Stomach (tissue), 8 donors: ENCODE measurements at regions not wholly inside any gene's neighbourhood (a gene's known extent, or its start where the extent isn't known, plus 50 kb on each side); places are given as distances from the start of the nearest gene placed in this dataset.

Experiments
- DNase-seq, 2 donors: peaks; one replicate each; pipeline versions ENCODE4 v3.0.0 to v3.0.0-alpha.2; 2013 to 2019
- H3K27ac ChIP-seq, 5 donors: fragments of 200-600 bp in 4 of 5; sonication (generic) in 4 of 5; one replicate each; pipeline ENCODE4 v1.5.1; 2013 to 2019; ENCODE audit warnings: mild to moderate bottlenecking in 1 of 5, moderate library complexity in 1 of 5
- H3K27me3 ChIP-seq, 3 donors: fragments of 200-600 bp; sonication (generic); one replicate each; pipeline ENCODE4 v1.5.1; 2017 to 2019; ENCODE audit warnings: mixed run types in 1 of 3
- H3K36me3 ChIP-seq, 4 donors: fragments of 200-600 bp; sonication (generic); 1 replicate in 3 of 4; 2 replicates in 1 of 4; pipeline ENCODE4 v1.5.1; 2016 to 2019
- H3K4me1 ChIP-seq, 4 donors: fragments of 200-600 bp; sonication (generic); one replicate each; pipeline ENCODE4 v1.5.1; 2016 to 2019
- H3K4me3 ChIP-seq, 4 donors: fragments of 200-600 bp; sonication (generic) in 3 of 4; one replicate each; pipeline ENCODE4 v1.5.1; 2016 to 2019; ENCODE audit warnings: mild to moderate bottlenecking in 1 of 4
- H3K9me3 ChIP-seq, 4 donors: fragments of 200-600 bp; sonication (generic); one replicate each; pipeline ENCODE4 v1.5.1; 2016 to 2019
- EP300 ChIP-seq: sonication (generic); formaldehyde crosslinking; IDR thresholded peaks from one replicate; pipeline ENCODE4 v1.6.1; 2017; ENCODE audit warnings: antibody characterized with exemption
- POLR2A ChIP-seq, 4 donors: fragments of 450-650 bp; IDR thresholded peaks; one replicate each; pipeline ENCODE4 v1.6.1; 2016; ENCODE audit warnings: antibody characterized with exemption in 4 of 4, control low read depth in 2 of 4, mild to moderate bottlenecking in 1 of 4, moderate library complexity in 1 of 4
- POLR2AphosphoS5 ChIP-seq, 3 donors: sonication (generic); formaldehyde crosslinking; IDR thresholded peaks; one replicate each; pipeline ENCODE4 v1.6.1; 2016; ENCODE audit warnings: antibody characterized with exemption in 3 of 3
- WGBS, 5 donors: extraction: QIAGEN DNeasy Blood & Tissue Kit in 3 of 5; methylation state at CpG; one replicate each; pipeline versions ENCODE4 v1.1.5 to v1.1.7; 2013 to 2018; 5-methylcytosine and 5-hydroxymethylcytosine counted together
- intact Hi-C: fragments of 100-400 bp; cut with DNase I; formaldehyde crosslinking; loops from one replicate; pipeline ENCODE4 v1.15.1; 2023; ENCODE audit warnings: low total_unique reads
- TF ChIP-seq, protein P1 (sequence below), 7 experiments: fragments of 450-650 bp in 4 of 7; fragments of 200-600 bp in 3 of 7; sonication (generic) in 3 of 7; IDR thresholded peaks; one replicate each; pipeline ENCODE4 v1.5.1; 2016 to 2019; ENCODE audit warnings: antibody characterized with exemption in 7 of 7, control low read depth in 2 of 7, mild to moderate bottlenecking in 1 of 7
- donor health status: healthy with polysubstance abuse.
- donor health status: Bipolar disorder and iron deficiency.
- donor health status: healthy.

GRCh38 chr4:189048119-189048518 lies 892.6 kb upstream of the FRG1 start:
- Histone ChIP-seq H3K36me3 (no peaks in the 10 kb centered on the region), H3K27me3 (no peaks in the 10 kb centered on the region), H3K4me1 (peaks cover 0 to 11% (median 2%) of the 10 kb centered on the region in 4 donors), H3K9me3 (no peaks in the 10 kb centered on the region), H3K4me3 (no peak overlapping the region), H3K27ac (no peak overlapping the region)
- 87 to 91% (median 88%) methylated on average over 1 of the region's 1 CpG for WGBS, 5 donors
- intact Hi-C loops = no loop called here
- TF ChIP-seq POLR2AphosphoS5 (IDR thresholded peaks at IDR 0.05) = no peak
- no peak for TF ChIP-seq EP300
- TF ChIP-seq, protein P1, sequence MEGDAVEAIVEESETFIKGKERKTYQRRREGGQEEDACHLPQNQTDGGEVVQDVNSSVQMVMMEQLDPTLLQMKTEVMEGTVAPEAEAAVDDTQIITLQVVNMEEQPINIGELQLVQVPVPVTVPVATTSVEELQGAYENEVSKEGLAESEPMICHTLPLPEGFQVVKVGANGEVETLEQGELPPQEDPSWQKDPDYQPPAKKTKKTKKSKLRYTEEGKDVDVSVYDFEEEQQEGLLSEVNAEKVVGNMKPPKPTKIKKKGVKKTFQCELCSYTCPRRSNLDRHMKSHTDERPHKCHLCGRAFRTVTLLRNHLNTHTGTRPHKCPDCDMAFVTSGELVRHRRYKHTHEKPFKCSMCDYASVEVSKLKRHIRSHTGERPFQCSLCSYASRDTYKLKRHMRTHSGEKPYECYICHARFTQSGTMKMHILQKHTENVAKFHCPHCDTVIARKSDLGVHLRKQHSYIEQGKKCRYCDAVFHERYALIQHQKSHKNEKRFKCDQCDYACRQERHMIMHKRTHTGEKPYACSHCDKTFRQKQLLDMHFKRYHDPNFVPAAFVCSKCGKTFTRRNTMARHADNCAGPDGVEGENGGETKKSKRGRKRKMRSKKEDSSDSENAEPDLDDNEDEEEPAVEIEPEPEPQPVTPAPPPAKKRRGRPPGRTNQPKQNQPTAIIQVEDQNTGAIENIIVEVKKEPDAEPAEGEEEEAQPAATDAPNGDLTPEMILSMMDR (IDR thresholded peaks at IDR 0.05) = no peak
- no peak for TF ChIP-seq POLR2A (IDR thresholded peaks at IDR 0.05)
- no peak for DNase-seq

DNA sequence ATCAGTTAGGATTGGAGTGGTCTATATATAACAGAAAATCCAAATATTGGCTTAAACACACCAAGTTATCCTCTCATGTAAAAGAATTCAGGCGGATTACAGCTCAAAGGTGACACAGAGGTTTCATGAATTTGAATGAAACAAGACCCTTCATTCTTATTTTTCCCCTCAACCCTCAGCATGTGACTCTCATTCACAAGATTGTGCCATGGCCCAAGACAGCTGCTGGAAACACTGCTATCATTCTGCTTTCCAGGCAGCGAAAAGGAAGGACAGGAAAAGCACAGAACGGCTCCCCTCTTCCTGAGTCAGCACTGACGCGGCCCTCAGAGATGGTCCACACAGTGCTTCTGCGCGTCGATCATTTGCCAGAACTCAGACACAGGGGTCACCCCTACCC lies 891.0 kb upstream of the FRG1 start:
- Histone ChIP-seq H3K27ac (no peak overlapping the region), H3K36me3 (no peaks in the 10 kb centered on the region), H3K27me3 (no peaks in the 10 kb centered on the region), H3K4me3 (no peak overlapping the region), H3K4me1 (peaks cover 0 to 11% (median 2%) of the 10 kb centered on the region in 4 donors), H3K9me3 (no peaks in the 10 kb centered on the region)
- no peak for DNase-seq
- intact Hi-C loops = no loop called here
- 69 to 87% (median 81%) methylated on average over 8 of the region's 8 CpGs for WGBS, 5 donors
- TF ChIP-seq EP300 = no peak
- TF ChIP-seq POLR2AphosphoS5 (IDR thresholded peaks at IDR 0.05) = no peak
- no peak for TF ChIP-seq POLR2A (IDR thresholded peaks at IDR 0.05)
- TF ChIP-seq, protein P1 (IDR thresholded peaks at IDR 0.05) = no peak

DNA sequence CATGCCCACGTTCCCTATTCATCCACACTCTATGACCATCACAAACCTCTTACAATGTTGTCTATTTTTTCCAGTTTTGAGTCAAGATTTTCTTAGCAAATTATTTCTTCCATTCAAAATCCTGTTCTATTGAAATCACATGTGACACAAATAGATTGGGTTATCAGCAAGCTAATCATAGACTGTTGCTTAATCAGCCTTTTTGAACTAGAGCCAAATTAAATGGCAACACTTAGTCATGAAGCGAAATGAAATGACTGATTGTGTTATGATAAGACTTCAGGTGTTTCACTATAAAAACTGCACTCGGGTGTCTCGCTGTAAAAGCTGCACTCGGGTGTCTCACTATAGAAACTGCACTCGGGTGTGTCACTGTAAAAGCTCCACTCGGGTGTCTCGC lies 890.0 kb upstream of the FRG1 start:
- peak in 1 of 2 donors; percentile 32 for DNase-seq
- Histone ChIP-seq H3K4me1 (peaks cover 0 to 11% (median 2%) of the 10 kb centered on the region in 4 donors), H3K36me3 (no peaks in the 10 kb centered on the region), H3K4me3 (peak overlapping the region in 1 of 4 donors; percentile 32), H3K27ac (no peak overlapping the region), H3K27me3 (no peaks in the 10 kb centered on the region), H3K9me3 (no peaks in the 10 kb centered on the region)
- TF ChIP-seq POLR2A (IDR thresholded peaks at IDR 0.05) (no peak), POLR2AphosphoS5 (IDR thresholded peaks at IDR 0.05) (peak in 1 of 3 donors; percentile 27), EP300 (no peak)
- TF ChIP-seq, protein P1 (IDR thresholded peaks at IDR 0.05) = no peak
- WGBS, 5 donors = 25 to 49% (median 33%) methylated on average over 8 of the region's 8 CpGs
- intact Hi-C loops = no loop called here

DNA sequence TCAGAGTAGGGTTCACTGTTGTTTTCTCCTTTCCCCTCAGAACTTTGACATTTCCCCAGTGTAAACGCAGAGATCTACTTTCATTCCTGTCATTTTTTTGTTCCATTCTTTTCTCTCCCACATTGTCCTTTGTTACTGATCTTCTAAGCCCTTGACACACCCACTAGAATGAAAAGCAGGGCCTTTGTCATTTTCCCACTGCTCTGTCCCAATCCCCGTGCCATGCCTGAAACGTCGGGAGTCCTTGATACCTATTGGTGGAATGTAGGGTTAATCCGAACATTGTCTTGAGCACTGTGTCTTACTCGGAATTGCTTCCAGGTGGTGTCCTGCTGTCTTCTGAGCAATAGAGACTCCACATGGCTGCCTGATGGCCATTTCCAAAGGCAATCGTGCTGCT lies 887.1 kb upstream of the FRG1 start:
- WGBS, 5 donors = 76 to 84% (median 81%) methylated on average over 7 of the region's 7 CpGs
- H3K27me3 ChIP-seq = no peaks in the 10 kb centered on the region
- intact Hi-C loops = no loop called here
- no peak overlapping the region for H3K27ac ChIP-seq
- TF ChIP-seq POLR2AphosphoS5 (IDR thresholded peaks at IDR 0.05) (no peak), EP300 (no peak), POLR2A (IDR thresholded peaks at IDR 0.05) (no peak)
- TF ChIP-seq, protein P1 (IDR thresholded peaks at IDR 0.05) = no peak
- H3K4me3 ChIP-seq = no peak overlapping the region
- H3K4me1 ChIP-seq = peaks cover 0 to 11% (median 2%) of the 10 kb centered on the region in 4 donors
- no peak for DNase-seq
- no peaks in the 10 kb centered on the region for H3K9me3 ChIP-seq
- H3K36me3 ChIP-seq = no peaks in the 10 kb centered on the region
